ENCODE measurements at regions not wholly inside any gene's neighbourhood (a gene's known extent, or its start where the extent isn't known, plus 50 kb on each side); places are given as distances from the start of the nearest gene placed in this dataset.
A peak's percentile ranks its signal among the peaks of the same experiment; 100 is the strongest.

DNA sequence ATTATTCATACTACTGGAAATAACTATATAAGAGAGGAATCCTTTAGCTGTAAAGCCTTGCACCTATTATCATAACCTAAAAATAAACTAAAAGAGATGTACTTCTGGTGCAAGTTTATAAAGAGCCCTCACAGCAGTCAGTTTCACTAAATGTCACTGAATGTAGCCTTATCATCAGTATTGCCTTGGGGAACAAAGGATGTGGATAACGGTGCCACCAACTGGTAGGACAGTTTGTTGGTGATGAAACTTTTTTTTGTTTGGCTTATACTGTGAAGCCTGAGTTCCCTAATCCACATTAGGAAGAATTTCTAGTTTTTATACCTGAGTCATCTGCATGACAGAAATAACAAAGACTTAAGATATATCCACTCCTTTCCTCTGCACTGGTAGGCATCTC is 117.9 kb upstream of the COL1A2 start:
- DNase-seq, result peak; percentile 36

DNA sequence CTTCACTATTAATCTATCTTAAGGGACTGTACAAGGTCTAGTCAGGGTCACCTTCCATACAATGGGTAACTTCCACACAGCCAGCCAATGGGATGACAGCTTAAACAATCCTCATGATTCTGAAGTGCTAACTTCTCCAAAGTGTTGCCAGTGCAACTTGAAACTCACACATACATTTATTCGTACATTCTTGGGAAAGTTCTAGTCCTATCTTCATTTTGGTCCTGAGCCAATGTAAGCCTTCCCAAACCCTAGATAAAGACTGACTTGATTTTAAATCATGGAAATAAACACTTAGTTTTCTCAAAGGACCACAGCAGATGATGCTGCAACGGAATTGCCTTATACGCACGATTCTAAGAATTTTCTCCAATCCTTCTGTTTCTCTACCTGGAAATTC is 117.5 kb upstream of the COL1A2 start:
- DNase-seq, result no peak
- intact Hi-C loops (cut with DNase I; ENCODE audit: low total_unique reads), result no loop called here
- Histone ChIP-seq H3K9me3 (no peaks in the 10 kb centered on the region), H3K36me3 (ENCODE audit: low read depth, missing control alignments) (no peaks in the 10 kb centered on the region), H3K4me1 (no peaks in the 10 kb centered on the region), H3K27ac (no peak overlapping the region), H3K4me3 (no peak overlapping the region), H3K27me3 (no peaks in the 10 kb centered on the region)
- WGBS, 2 donors, result 74% methylated on average over 4 of the region's 4 CpGs
- no peak for TF ChIP-seq POLR2A (IDR thresholded peaks at IDR 0.05)
- TF ChIP-seq, protein P1, sequence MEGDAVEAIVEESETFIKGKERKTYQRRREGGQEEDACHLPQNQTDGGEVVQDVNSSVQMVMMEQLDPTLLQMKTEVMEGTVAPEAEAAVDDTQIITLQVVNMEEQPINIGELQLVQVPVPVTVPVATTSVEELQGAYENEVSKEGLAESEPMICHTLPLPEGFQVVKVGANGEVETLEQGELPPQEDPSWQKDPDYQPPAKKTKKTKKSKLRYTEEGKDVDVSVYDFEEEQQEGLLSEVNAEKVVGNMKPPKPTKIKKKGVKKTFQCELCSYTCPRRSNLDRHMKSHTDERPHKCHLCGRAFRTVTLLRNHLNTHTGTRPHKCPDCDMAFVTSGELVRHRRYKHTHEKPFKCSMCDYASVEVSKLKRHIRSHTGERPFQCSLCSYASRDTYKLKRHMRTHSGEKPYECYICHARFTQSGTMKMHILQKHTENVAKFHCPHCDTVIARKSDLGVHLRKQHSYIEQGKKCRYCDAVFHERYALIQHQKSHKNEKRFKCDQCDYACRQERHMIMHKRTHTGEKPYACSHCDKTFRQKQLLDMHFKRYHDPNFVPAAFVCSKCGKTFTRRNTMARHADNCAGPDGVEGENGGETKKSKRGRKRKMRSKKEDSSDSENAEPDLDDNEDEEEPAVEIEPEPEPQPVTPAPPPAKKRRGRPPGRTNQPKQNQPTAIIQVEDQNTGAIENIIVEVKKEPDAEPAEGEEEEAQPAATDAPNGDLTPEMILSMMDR (IDR thresholded peaks at IDR 0.05), result no peak

More for the DNA sequence above, 117.9 kb upstream of the COL1A2 start:
- TF ChIP-seq POLR2A (IDR thresholded peaks at IDR 0.05), result no peak
- TF ChIP-seq, protein P1 (IDR thresholded peaks at IDR 0.05), result peak in 1 of 3 experiments; percentile 22
- H3K4me1 ChIP-seq, result no peaks in the 10 kb centered on the region
- no peaks in the 10 kb centered on the region for H3K9me3 ChIP-seq
- H3K4me3 ChIP-seq, result no peak overlapping the region
- 38 to 48% methylated on average over 1 of the region's 1 CpG for WGBS, 2 donors
- no peaks in the 10 kb centered on the region for H3K36me3 ChIP-seq (ENCODE audit: low read depth, missing control alignments)
- H3K27ac ChIP-seq, result no peak overlapping the region
- intact Hi-C loops (cut with DNase I; ENCODE audit: low total_unique reads), result no loop called here
- H3K27me3 ChIP-seq, result no peaks in the 10 kb centered on the region

DNA sequence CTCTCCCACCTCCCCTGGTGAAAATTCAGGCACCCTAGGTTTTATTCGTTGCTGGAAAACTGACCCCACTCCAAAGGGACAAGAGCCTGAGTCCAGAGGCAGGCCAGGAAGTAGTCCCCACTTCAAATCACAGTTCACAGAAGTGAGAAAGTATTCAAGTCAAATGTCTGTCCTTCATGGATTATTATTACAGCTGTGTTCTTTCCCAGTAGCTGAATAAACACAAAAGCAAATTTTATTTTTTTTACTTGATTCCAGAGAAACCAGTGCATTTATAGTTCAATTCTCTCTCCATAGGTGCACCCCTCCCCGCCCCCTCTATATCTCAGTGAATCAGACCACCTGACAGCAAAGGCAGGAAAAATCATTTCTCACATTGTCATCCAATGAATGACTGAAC is 113.8 kb upstream of the COL1A2 start:
- Histone ChIP-seq H3K9me3 (no peaks in the 10 kb centered on the region), H3K27ac (no peak overlapping the region), H3K4me1 (no peaks in the 10 kb centered on the region), H3K4me3 (no peak overlapping the region), H3K27me3 (no peaks in the 10 kb centered on the region), H3K36me3 (ENCODE audit: low read depth, missing control alignments) (no peaks in the 10 kb centered on the region)
- TF ChIP-seq POLR2A (IDR thresholded peaks at IDR 0.05), result no peak
- intact Hi-C loops (cut with DNase I; ENCODE audit: low total_unique reads), result loop anchor here (10.0 kb wide), 1 partner anchor 154 kb away; no protein-coding TSS in a partner anchor
- 67 to 79% methylated on average over 2 of the region's 2 CpGs for WGBS, 2 donors
- no peak for DNase-seq

DNA sequence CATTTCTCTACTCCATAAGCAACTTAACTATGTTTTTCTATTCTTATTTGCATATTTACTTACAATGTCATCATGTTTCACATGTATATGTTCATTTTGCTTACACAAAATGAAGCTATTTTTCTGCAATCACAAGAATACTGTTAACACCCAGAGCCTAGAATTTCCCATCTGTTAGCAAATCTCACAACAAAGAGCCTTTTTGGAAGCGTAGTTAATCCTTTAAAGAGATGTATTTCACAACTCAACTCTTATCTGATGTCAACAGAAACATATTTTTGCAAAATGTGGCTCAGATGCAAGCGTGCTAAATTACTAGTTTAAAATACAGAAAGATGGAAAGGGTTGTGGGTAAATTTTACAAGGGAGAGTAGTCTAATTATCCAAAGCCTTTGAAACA is 110.6 kb upstream of the COL1A2 start:
- Histone ChIP-seq H3K9me3 (no peaks in the 10 kb centered on the region), H3K4me3 (no peak overlapping the region), H3K4me1 (no peaks in the 10 kb centered on the region), H3K27me3 (no peaks in the 10 kb centered on the region), H3K36me3 (ENCODE audit: low read depth, missing control alignments) (no peaks in the 10 kb centered on the region), H3K27ac (no peak overlapping the region)
- 75 to 78% methylated on average over 2 of the region's 2 CpGs for WGBS, 2 donors
- DNase-seq, result no peak
- TF ChIP-seq, protein P1 (IDR thresholded peaks at IDR 0.05), result no peak
- TF ChIP-seq POLR2A (IDR thresholded peaks at IDR 0.05), result no peak
- intact Hi-C loops (cut with DNase I; ENCODE audit: low total_unique reads), result loop anchor here (10.0 kb wide), 1 partner anchor 151 kb away; no protein-coding TSS in a partner anchor

DNA sequence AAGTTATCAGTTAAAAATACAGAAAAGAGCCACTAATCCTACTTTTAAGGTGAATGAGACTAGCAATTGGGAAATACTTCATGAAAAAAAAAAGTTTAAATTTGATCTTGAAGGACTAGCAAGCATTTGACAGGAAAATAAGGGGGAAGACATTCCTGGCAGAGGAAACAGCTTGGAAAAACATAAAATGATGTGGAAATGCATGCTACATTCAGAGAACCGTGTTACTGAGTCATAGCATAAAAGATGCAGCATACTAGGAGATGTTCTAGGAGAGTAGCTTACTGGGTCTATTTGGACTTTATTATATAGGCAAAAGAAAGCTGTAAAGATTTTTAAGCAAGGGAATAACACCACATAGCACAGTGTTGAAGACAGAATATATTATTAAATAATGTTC is 108.6 kb upstream of the COL1A2 start:
- H3K27ac ChIP-seq, result no peak overlapping the region
- H3K4me1 ChIP-seq, result no peaks in the 10 kb centered on the region
- intact Hi-C loops (cut with DNase I; ENCODE audit: low total_unique reads), result loop anchor here (10.0 kb wide), 1 partner anchor 149 kb away; no protein-coding TSS in a partner anchor
- whole genome bisulfite sequencing, 2 donors, result 82 to 85% methylated on average over 1 of the region's 1 CpG
- H3K27me3 ChIP-seq, result no peaks in the 10 kb centered on the region
- H3K4me3 ChIP-seq, result no peak overlapping the region
- no peak for TF ChIP-seq POLR2A (IDR thresholded peaks at IDR 0.05)
- TF ChIP-seq, protein P1 (IDR thresholded peaks at IDR 0.05), result no peak
- H3K9me3 ChIP-seq, result no peaks in the 10 kb centered on the region
- no peak for DNase-seq
- H3K36me3 ChIP-seq (ENCODE audit: low read depth, missing control alignments), result no peaks in the 10 kb centered on the region

Data from testis (tissue), 2 donors.